ENCODE measurements at regions not wholly inside any gene's neighbourhood (a gene's known extent, or its start where the extent isn't known, plus 50 kb on each side); places are given as distances from the start of the nearest gene placed in this dataset.

DNA sequence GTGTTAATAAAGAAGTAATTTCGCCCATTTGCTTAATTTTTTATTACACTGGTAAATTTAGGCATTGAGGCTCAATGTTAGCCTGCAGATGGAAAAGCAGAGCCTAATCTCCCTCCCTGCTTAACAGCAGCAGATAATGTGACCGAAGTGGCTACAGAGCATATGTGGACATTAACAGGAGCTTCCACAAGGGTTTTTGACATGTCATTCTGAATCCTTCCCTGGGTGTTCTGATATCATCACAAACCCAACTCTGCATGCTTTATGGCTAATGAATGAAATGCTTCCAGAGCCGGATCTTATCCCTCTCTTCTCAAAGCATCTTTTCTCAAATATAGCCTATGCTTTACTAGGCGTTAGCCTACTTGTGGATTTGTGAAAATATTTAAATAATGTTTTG is 208.6 kb downstream of the CAAP1 start:
- DNase-seq (ENCODE audit: low read depth in 1 of 2, low spot score in 1 of 2), result no peak
- Histone ChIP-seq H3K27ac (replicated peaks) (no peak overlapping the region), H3K27me3 (ENCODE audit: insufficient read depth, poor library complexity, severe bottlenecking) (no peaks in the 10 kb centered on the region), H3K4me3 (replicated peaks; ENCODE audit: insufficient read depth, low read length) (no peak overlapping the region)
- TF ChIP-seq, protein P1, sequence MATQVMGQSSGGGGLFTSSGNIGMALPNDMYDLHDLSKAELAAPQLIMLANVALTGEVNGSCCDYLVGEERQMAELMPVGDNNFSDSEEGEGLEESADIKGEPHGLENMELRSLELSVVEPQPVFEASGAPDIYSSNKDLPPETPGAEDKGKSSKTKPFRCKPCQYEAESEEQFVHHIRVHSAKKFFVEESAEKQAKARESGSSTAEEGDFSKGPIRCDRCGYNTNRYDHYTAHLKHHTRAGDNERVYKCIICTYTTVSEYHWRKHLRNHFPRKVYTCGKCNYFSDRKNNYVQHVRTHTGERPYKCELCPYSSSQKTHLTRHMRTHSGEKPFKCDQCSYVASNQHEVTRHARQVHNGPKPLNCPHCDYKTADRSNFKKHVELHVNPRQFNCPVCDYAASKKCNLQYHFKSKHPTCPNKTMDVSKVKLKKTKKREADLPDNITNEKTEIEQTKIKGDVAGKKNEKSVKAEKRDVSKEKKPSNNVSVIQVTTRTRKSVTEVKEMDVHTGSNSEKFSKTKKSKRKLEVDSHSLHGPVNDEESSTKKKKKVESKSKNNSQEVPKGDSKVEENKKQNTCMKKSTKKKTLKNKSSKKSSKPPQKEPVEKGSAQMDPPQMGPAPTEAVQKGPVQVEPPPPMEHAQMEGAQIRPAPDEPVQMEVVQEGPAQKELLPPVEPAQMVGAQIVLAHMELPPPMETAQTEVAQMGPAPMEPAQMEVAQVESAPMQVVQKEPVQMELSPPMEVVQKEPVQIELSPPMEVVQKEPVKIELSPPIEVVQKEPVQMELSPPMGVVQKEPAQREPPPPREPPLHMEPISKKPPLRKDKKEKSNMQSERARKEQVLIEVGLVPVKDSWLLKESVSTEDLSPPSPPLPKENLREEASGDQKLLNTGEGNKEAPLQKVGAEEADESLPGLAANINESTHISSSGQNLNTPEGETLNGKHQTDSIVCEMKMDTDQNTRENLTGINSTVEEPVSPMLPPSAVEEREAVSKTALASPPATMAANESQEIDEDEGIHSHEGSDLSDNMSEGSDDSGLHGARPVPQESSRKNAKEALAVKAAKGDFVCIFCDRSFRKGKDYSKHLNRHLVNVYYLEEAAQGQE (IDR thresholded peaks at IDR 0.05; ENCODE audit: insufficient replicate concordance, low read depth), result no peak
- TF ChIP-seq SPI1 (IDR thresholded peaks at IDR 0.05; ENCODE audit: borderline replicate concordance, low read depth) (no peak), GABPA (IDR thresholded peaks at IDR 0.05; ENCODE audit: low read depth) (no peak), POLR2AphosphoS5 (IDR thresholded peaks at IDR 0.05; ENCODE audit: low read depth) (no peak)
- TF ChIP-seq, protein P2, sequence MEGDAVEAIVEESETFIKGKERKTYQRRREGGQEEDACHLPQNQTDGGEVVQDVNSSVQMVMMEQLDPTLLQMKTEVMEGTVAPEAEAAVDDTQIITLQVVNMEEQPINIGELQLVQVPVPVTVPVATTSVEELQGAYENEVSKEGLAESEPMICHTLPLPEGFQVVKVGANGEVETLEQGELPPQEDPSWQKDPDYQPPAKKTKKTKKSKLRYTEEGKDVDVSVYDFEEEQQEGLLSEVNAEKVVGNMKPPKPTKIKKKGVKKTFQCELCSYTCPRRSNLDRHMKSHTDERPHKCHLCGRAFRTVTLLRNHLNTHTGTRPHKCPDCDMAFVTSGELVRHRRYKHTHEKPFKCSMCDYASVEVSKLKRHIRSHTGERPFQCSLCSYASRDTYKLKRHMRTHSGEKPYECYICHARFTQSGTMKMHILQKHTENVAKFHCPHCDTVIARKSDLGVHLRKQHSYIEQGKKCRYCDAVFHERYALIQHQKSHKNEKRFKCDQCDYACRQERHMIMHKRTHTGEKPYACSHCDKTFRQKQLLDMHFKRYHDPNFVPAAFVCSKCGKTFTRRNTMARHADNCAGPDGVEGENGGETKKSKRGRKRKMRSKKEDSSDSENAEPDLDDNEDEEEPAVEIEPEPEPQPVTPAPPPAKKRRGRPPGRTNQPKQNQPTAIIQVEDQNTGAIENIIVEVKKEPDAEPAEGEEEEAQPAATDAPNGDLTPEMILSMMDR (IDR thresholded peaks at IDR 0.05; ENCODE audit: insufficient read depth, low read length), result no peak

DNA sequence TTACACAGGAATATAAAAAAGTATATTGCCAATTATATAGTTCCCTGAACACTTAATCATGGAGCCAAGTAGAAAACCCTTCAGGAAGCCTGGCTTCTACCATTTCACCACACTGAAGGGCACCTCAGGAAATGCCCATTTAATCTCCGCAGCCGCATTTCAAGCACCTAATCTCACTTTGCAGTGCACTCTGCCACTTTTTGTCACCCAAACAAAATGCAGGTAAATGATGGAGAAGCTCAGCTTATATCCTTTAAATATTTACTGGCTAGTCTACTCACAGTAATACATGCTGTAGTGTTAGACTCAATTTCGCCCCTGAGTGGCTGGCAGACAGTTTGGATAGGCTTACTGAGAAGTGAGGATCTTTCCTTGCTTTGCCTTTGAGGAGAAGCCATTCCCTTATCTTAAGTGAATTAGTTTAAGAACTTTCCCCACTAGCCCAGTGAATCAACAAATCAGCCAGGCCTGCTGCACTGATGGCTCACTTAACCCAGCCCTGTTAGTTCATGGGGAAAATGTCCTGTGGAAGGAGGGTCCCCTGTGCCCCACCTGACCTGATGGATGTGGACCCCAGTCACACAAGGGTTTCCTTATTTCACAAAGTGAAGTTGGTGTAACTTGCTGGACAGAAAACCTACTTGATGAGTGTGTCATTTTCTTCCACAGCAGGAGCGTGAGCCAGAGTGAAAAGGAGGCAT is 209.7 kb downstream of the CAAP1 start:
- no peak overlapping the region for H3K27ac ChIP-seq (replicated peaks)
- no peak for DNase-seq (ENCODE audit: low read depth in 1 of 2, low spot score in 1 of 2)

DNA sequence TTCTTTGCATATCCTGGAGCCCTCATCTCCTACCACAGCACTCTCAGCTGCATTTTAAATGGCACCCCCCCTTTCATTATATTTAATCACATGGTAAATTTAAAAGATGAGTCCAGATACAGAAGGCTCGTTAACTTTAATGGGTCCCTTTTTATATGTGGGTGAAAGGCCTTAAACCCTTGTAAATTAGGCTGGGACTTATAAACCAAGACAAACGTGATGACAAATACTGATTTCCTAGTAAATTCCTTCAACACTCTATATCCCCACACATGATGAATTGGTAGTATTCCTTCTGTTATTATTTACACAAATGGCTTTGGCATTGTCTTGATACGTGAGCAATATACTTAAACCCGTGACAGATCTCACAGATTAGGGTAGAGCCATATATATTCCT is 210.6 kb downstream of the CAAP1 start:
- Histone ChIP-seq H3K27me3 (ENCODE audit: insufficient read depth, poor library complexity, severe bottlenecking) (no peaks in the 10 kb centered on the region), H3K27ac (replicated peaks) (no peak overlapping the region), H3K4me3 (replicated peaks; ENCODE audit: insufficient read depth, low read length) (no peak overlapping the region)
- no peak for DNase-seq (ENCODE audit: low read depth in 1 of 2, low spot score in 1 of 2)
- TF ChIP-seq GABPA (IDR thresholded peaks at IDR 0.05; ENCODE audit: low read depth) (no peak), POLR2AphosphoS5 (IDR thresholded peaks at IDR 0.05; ENCODE audit: low read depth) (no peak)
- TF ChIP-seq, protein P1 (IDR thresholded peaks at IDR 0.05; ENCODE audit: insufficient replicate concordance, low read depth), result no peak
- TF ChIP-seq, protein P2 (IDR thresholded peaks at IDR 0.05; ENCODE audit: insufficient read depth, low read length), result no peak

More for the DNA sequence above, 209.7 kb downstream of the CAAP1 start:
- H3K4me3 ChIP-seq (replicated peaks; ENCODE audit: insufficient read depth, low read length), result no peak overlapping the region
- TF ChIP-seq, protein P1 (IDR thresholded peaks at IDR 0.05; ENCODE audit: insufficient replicate concordance, low read depth), result no peak
- TF ChIP-seq GABPA (IDR thresholded peaks at IDR 0.05; ENCODE audit: low read depth), result no peak
- TF ChIP-seq, protein P2 (IDR thresholded peaks at IDR 0.05; ENCODE audit: insufficient read depth, low read length), result no peak
- TF ChIP-seq POLR2AphosphoS5 (IDR thresholded peaks at IDR 0.05; ENCODE audit: low read depth), result no peak
- no peak for TF ChIP-seq SPI1 (IDR thresholded peaks at IDR 0.05; ENCODE audit: borderline replicate concordance, low read depth)
- H3K27me3 ChIP-seq (ENCODE audit: insufficient read depth, poor library complexity, severe bottlenecking), result no peaks in the 10 kb centered on the region
